ENCODE measurements at regions not wholly inside any gene's neighbourhood (a gene's known extent, or its start where the extent isn't known, plus 50 kb on each side); places are given as distances from the start of the nearest gene placed in this dataset.

DNA sequence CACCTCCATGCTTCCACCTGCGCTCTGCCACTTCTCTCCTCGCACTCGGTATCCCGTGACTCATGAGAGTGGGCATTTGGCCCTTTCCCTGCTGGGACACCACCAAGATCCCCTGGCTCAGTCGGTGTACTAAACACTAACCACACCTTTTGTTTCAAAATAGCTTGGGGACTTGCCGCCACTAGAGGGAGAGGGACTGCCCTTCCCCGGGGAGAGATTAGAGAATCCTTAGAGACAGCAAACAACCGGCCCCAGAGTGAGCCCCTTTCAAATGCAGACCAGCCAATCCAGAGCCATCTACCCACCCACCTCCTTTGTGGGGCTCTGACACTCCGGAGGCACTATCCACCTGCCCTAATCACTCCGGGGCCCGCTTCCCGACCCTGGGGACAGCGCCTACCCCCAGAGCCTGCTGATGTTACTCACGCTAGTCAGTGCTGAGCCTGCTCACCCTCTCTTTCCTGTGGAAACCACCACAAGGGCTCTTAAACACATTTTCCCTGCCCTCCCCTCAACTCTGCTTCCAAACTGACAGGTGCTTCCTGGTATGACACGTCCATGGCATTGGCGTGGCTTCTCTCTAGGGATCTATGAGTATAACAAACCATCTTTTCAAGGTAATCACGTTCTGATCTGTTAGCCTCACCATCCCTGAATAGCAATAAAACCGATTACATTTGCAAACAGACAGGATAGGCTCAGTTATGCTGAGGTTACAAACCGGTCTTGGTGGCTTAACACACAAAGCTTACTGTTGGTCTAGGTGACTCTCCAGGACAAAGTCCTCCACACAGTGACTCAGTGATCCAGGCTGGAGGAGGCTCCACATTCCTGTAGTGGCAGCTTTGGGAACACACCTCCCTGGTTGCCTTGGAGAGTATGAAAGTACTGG, 180.1 kb upstream of the MVB12B start:
- peaks cover 61% of the 10 kb centered on the region for H3K27me3 Mint-ChIP-seq (ENCODE audit: unreplicated experiment)
- H3K27ac Mint-ChIP-seq (ENCODE audit: unreplicated experiment), result no peak overlapping the region
- TF ChIP-seq CTCF (IDR thresholded peaks at IDR 0.05), result peak; percentile 35
- no peak overlapping the region for H3K4me3 Mint-ChIP-seq (ENCODE audit: unreplicated experiment)
- no peaks in the 10 kb centered on the region for H3K4me1 Mint-ChIP-seq (ENCODE audit: unreplicated experiment)
- DNase-seq (ENCODE audit: extremely low spot score, unreplicated experiment), result peak; percentile 77
- no peaks in the 10 kb centered on the region for H3K36me3 Mint-ChIP-seq (ENCODE audit: unreplicated experiment)
- no peaks in the 10 kb centered on the region for H3K9me3 Mint-ChIP-seq (ENCODE audit: unreplicated experiment)

GRCh38 chr9:126147186-126147935, 179.3 kb upstream of the MVB12B start:
- Mint-ChIP-seq H3K4me3 (ENCODE audit: unreplicated experiment) (no peak overlapping the region), H3K4me1 (ENCODE audit: unreplicated experiment) (no peaks in the 10 kb centered on the region), H3K9me3 (ENCODE audit: unreplicated experiment) (no peaks in the 10 kb centered on the region), H3K27me3 (ENCODE audit: unreplicated experiment) (peaks cover 56% of the 10 kb centered on the region), H3K27ac (ENCODE audit: unreplicated experiment) (no peak overlapping the region), H3K36me3 (ENCODE audit: unreplicated experiment) (no peaks in the 10 kb centered on the region)
- TF ChIP-seq CTCF (IDR thresholded peaks at IDR 0.05), result no peak
- DNase-seq (ENCODE audit: extremely low spot score, unreplicated experiment), result peak; percentile 57

DNA sequence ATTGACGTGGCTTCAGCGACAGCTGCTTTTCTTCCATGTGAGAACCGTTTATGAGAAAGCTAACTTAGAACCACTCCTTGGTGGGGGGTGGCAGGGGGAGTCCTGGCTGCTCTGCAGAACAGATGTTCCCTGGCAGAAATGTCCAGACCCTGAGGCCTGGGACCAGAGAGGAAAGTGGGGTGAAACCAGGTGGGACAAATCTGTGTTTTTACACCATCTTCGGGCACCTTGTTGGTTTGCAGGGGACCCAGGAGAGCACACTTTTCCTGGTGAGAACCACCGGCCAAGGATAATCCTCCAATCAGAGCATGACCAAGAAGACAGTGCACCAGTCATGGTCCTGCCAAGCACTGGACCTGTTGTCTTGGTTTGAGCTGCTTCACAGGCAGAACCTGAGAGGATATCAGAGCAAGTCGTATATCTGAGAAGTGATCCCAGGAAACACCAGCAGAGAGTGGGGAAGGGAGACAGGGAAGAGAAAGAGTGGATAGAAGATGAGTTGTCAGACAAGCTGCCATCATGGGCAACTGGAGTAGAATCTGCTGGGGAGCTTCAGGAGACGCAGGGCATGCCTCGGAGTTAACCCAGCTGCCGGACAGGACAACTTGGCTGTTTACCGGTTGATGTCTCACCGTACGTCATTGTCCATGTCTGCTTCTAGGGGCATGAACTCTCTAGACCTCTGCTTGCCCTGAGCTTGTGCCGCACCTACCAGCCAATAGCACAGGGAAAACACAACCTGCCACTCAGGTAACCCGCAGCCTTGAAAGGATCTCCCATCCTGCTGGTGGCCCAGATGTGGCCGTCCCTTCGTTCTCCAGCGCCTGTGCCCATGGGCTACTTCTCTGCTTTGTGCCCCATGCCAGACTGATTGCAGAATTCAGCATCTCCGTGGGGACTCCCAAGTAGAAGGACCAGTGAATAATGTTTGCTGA, 178.4 kb upstream of the MVB12B start:
- peaks cover 49% of the 10 kb centered on the region for H3K27me3 Mint-ChIP-seq (ENCODE audit: unreplicated experiment)
- H3K9me3 Mint-ChIP-seq (ENCODE audit: unreplicated experiment), result no peaks in the 10 kb centered on the region
- peak; percentile 60 for DNase-seq (ENCODE audit: extremely low spot score, unreplicated experiment)
- H3K4me1 Mint-ChIP-seq (ENCODE audit: unreplicated experiment), result no peaks in the 10 kb centered on the region
- TF ChIP-seq CTCF (IDR thresholded peaks at IDR 0.05), result no peak
- H3K36me3 Mint-ChIP-seq (ENCODE audit: unreplicated experiment), result no peaks in the 10 kb centered on the region
- H3K27ac Mint-ChIP-seq (ENCODE audit: unreplicated experiment), result no peak overlapping the region
- H3K4me3 Mint-ChIP-seq (ENCODE audit: unreplicated experiment), result no peak overlapping the region

DNA sequence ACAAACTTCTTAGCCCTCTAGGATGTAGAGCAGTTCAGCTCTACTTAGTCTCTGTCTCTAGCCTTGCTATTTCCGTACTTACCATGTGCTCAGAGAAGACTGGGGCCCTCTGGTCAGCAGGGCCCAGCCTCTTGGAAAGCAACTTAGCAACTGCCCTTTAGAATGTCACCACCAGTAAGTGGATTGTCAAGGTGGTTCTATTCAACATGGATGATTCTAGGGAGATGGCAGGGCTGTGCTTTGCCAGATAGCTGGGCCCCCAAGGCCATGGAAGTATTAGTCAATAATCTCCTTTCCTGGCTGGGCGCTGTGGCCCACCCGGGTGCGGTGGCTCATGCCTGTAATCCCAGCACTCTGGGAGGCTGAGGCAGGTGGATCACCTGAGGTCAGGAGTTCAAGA, 177.6 kb upstream of the MVB12B start:
- Mint-ChIP-seq H3K36me3 (ENCODE audit: unreplicated experiment) (no peaks in the 10 kb centered on the region), H3K27ac (ENCODE audit: unreplicated experiment) (no peak overlapping the region), H3K9me3 (ENCODE audit: unreplicated experiment) (no peaks in the 10 kb centered on the region), H3K27me3 (ENCODE audit: unreplicated experiment) (peaks cover 48% of the 10 kb centered on the region), H3K4me1 (ENCODE audit: unreplicated experiment) (no peaks in the 10 kb centered on the region), H3K4me3 (ENCODE audit: unreplicated experiment) (no peak overlapping the region)
- peak; percentile 51 for DNase-seq (ENCODE audit: extremely low spot score, unreplicated experiment)
- TF ChIP-seq CTCF (IDR thresholded peaks at IDR 0.05), result no peak
